ENCODE measurements at regions not wholly inside any gene's neighbourhood (a gene's known extent, or its start where the extent isn't known, plus 50 kb on each side); places are given as distances from the start of the nearest gene placed in this dataset.

DNA sequence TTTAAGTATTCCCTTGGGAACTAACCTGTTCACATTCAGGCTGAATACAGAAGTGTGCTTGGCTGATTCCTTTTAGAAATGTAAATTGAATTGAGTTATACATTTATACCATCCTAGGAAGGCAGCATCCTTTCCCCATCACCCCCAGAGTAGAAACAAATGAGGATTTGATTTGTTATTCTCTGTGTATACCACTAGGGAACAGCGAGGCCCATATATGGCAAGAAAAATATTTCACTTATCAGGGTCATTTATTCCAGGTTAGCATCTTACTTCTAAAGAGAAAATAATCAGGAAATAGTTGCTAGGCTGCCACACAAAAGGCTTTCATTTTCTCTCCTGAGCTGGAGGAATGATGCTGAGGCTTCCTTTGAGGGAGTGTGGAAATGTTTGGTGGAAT, 516.9 kb downstream of the PIK3C3 start:
- Histone ChIP-seq H3K36me3 (ENCODE audit: control insufficient read depth, insufficient read depth, low read length) (no peaks in the 10 kb centered on the region), H3K4me3 (ENCODE audit: low read depth, low read length) (no peak overlapping the region), H3K27me3 (ENCODE audit: control insufficient read depth, insufficient read depth, low read length) (no peaks in the 10 kb centered on the region)
- TF ChIP-seq, protein P1, sequence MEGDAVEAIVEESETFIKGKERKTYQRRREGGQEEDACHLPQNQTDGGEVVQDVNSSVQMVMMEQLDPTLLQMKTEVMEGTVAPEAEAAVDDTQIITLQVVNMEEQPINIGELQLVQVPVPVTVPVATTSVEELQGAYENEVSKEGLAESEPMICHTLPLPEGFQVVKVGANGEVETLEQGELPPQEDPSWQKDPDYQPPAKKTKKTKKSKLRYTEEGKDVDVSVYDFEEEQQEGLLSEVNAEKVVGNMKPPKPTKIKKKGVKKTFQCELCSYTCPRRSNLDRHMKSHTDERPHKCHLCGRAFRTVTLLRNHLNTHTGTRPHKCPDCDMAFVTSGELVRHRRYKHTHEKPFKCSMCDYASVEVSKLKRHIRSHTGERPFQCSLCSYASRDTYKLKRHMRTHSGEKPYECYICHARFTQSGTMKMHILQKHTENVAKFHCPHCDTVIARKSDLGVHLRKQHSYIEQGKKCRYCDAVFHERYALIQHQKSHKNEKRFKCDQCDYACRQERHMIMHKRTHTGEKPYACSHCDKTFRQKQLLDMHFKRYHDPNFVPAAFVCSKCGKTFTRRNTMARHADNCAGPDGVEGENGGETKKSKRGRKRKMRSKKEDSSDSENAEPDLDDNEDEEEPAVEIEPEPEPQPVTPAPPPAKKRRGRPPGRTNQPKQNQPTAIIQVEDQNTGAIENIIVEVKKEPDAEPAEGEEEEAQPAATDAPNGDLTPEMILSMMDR (IDR thresholded peaks at IDR 0.05; ENCODE audit: insufficient read depth, low read depth, low read length), result no peak
- CTCF ChIA-PET, result interaction anchor here (0.7 kb wide), 1 partner anchor 11 kb away, joined by 4 read pairs; no protein-coding TSS in a partner anchor
- POLR2A ChIA-PET, result no interaction called here
- no peak for DNase-seq (ENCODE audit: low read depth)

DNA sequence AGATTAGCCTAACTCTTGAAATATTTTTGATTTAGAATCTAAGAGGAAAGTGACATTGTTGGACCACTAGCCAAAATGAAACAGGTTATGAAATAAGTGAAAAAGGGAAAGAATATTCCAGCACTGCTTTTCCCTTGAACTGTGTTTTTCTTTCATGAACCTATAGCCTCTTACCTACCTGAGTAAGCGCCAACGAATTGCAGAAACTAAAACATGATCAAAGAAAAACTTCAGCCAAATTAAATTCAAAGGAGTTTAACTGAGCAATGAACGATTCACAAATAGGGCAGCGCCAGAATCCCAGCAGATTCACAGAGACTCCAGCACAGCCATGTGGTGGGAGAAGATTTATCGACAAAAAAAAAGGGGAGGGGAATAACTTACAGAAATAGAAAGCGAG, 518.6 kb downstream of the PIK3C3 start:
- ChIA-PET CTCF (no interaction called here), POLR2A (no interaction called here)
- H3K36me3 ChIP-seq (ENCODE audit: control insufficient read depth, insufficient read depth, low read length), result no peaks in the 10 kb centered on the region
- H3K27me3 ChIP-seq (ENCODE audit: control insufficient read depth, insufficient read depth, low read length), result no peaks in the 10 kb centered on the region
- H3K4me3 ChIP-seq (ENCODE audit: low read depth, low read length), result no peak overlapping the region
- no peak for DNase-seq (ENCODE audit: low read depth)
- TF ChIP-seq, protein P1 (IDR thresholded peaks at IDR 0.05; ENCODE audit: insufficient read depth, low read depth, low read length), result no peak

DNA sequence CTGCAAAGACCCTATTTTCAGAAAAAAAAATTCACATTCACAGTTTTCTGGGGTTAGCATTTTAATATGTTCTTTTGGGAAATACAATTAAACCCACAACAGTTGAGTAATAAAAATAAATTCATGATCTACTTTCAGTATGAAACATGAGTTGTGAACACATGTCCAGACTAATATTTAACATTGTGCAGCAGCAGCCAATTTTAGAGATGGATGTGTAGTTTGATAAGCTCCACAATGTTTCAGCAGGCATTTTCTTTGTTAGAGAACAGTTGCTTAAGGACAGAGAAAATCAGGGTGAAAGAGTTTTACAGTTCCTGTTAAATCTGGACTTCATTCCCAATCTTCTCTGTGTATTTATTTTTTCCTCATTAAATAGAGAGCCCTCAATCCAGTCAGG, 519.5 kb downstream of the PIK3C3 start:
- POLR2A ChIA-PET, result no interaction called here
- CTCF ChIA-PET, result no interaction called here
- Histone ChIP-seq H3K27me3 (ENCODE audit: control insufficient read depth, insufficient read depth, low read length) (no peaks in the 10 kb centered on the region), H3K4me3 (ENCODE audit: low read depth, low read length) (no peak overlapping the region), H3K36me3 (ENCODE audit: control insufficient read depth, insufficient read depth, low read length) (no peaks in the 10 kb centered on the region)
- DNase-seq (ENCODE audit: low read depth), result no peak
- TF ChIP-seq, protein P1 (IDR thresholded peaks at IDR 0.05; ENCODE audit: insufficient read depth, low read depth, low read length), result no peak

DNA sequence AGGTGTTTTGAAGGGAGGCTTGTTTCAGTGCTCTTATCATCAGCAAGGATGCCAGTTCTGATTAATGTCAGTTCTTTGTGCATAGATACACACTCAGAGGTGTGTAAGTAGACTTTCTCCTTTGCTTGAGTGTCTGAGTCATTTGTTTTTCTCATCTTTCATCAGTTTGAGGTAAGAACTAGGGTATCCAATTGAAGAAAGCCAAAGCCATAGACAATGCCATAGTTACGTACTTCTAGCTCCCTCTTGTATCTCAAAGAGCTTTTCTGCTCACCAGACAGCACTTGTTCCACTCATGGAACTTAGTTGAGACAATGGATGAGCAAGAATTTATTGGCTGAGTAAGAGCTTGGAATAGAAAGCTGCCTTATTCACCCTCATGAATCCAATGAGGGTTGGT, 520.1 kb downstream of the PIK3C3 start:
- TF ChIP-seq, protein P1 (IDR thresholded peaks at IDR 0.05; ENCODE audit: insufficient read depth, low read depth, low read length), result no peak
- no peaks in the 10 kb centered on the region for H3K27me3 ChIP-seq (ENCODE audit: control insufficient read depth, insufficient read depth, low read length)
- CTCF ChIA-PET, result no interaction called here
- no peak overlapping the region for H3K4me3 ChIP-seq (ENCODE audit: low read depth, low read length)
- H3K36me3 ChIP-seq (ENCODE audit: control insufficient read depth, insufficient read depth, low read length), result no peaks in the 10 kb centered on the region
- POLR2A ChIA-PET, result no interaction called here
- DNase-seq (ENCODE audit: low read depth), result no peak

DNA sequence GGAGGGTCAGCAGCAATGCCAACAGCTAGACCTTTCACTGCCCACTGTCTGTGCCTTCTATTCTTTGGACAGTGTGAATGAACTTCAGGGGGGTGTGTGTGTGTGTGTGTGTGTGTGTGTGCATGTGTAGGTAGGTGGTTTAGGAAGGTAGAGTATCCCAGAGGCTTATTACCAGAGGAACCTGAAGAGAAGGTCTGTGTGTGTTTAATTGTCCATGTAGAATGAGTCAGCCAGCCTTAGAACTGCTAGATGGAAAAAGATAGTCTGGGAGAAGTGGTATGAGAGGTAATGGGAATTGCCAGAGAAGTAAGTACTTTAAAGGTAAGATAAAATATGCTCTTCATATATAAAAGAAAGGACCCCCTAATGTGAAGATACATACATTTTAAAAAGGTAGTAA, 522.2 kb downstream of the PIK3C3 start:
- Histone ChIP-seq H3K4me3 (ENCODE audit: low read depth, low read length) (no peak overlapping the region), H3K36me3 (ENCODE audit: control insufficient read depth, insufficient read depth, low read length) (no peaks in the 10 kb centered on the region), H3K27me3 (ENCODE audit: control insufficient read depth, insufficient read depth, low read length) (no peaks in the 10 kb centered on the region)
- ChIA-PET CTCF (interaction anchor here (1.0 kb wide), 1 partner anchor 19 kb away, joined by 3 read pairs; no protein-coding TSS in a partner anchor), POLR2A (no interaction called here)
- DNase-seq (ENCODE audit: low read depth), result no peak
- TF ChIP-seq, protein P1 (IDR thresholded peaks at IDR 0.05; ENCODE audit: insufficient read depth, low read depth, low read length), result no peak
